SK-N-SH (cell line): ENCODE measurements at regions not wholly inside any gene's neighbourhood (a gene's known extent, or its start where the extent isn't known, plus 50 kb on each side); places are given as distances from the start of the nearest gene placed in this dataset.

Experiments
- CTCF ChIA-PET: fragments of 300-600, 350-600 bp; formaldehyde crosslinking; extraction: SDS; loops from one replicate; lab custom pipeline; 2021; lab: Yijun Ruan, JAX
- POLR2A ChIA-PET: fragments of 350-600 bp; sonication (Branson Sonifier 250); formaldehyde crosslinking; extraction: SDS; loops from one replicate; lab custom pipeline; 2020; ENCODE audit warnings: antibody characterized with exemption, inconsistent platforms; lab: Yijun Ruan, JAX
- DNase-seq: peaks from one replicate; pipeline ENCODE4 v3.0.0; 2012
- H2AFZ ChIP-seq: fragments of 200-600 bp; sonication (generic); 2 replicates; pipeline ENCODE4 v1.8.1; 2016; ENCODE audit warnings: antibody characterized with exemption, mild to moderate bottlenecking, low read depth
- H3F3A ChIP-seq: fragments of 200-600 bp; sonication (generic); replicated peaks from 2 replicates; pipeline ENCODE3; 2016; ENCODE audit warnings: antibody characterized with exemption, mild to moderate bottlenecking; ENCODE audit not compliant: insufficient read depth
- H3K27ac ChIP-seq, 2 experiments: fragments of 200-500 bp in 1 of 2; fragments of 200-600 bp in 1 of 2; sonication (Bioruptor generic) in 1 of 2; sonication (generic), shearing (Covaris generic) in 1 of 2; 2 replicates each; pipeline versions ENCODE4 v1.5.1 to v1.6.1; 2014 to 2016; ENCODE audit warnings: low read depth in 2 of 2, inconsistent platforms in 1 of 2, low read length in 1 of 2, mild to moderate bottlenecking in 1 of 2, mixed read lengths in 1 of 2
- H3K27me3 ChIP-seq: fragments of 200-600 bp; sonication (generic), shearing (Covaris generic); 2 replicates; pipeline ENCODE4 v1.6.1; 2016; ENCODE audit warnings: mixed run types; ENCODE audit not compliant: insufficient read depth
- H3K36me3 ChIP-seq, 2 experiments: fragments of 200-500 bp in 1 of 2; fragments of 200-600 bp in 1 of 2; sonication (Bioruptor generic) in 1 of 2; sonication (generic) in 1 of 2; replicated peaks in 1 of 2; 2 replicates each; pipeline versions ENCODE3 to v1.5.1; 2014 to 2016; ENCODE audit warnings: low read length in 1 of 2, mild to moderate bottlenecking in 1 of 2; ENCODE audit not compliant: insufficient read depth in 2 of 2, control insufficient read depth in 1 of 2
- H3K4me1 ChIP-seq, 2 experiments: fragments of 200-500 bp in 1 of 2; fragments of 200-600 bp in 1 of 2; sonication (Bioruptor generic) in 1 of 2; sonication (generic), shearing (Covaris generic) in 1 of 2; 2 replicates each; pipeline versions ENCODE4 v1.5.1 to v1.6.1; 2014 to 2016; ENCODE audit warnings: low read depth in 1 of 2, low read length in 1 of 2, mixed run types in 1 of 2; ENCODE audit not compliant: insufficient read depth in 2 of 2, control insufficient read depth in 1 of 2
- H3K4me2 ChIP-seq: fragments of 200-600 bp; sonication (generic), shearing (Covaris generic); 2 replicates; pipeline ENCODE4 v1.6.1; 2017; ENCODE audit warnings: mixed run types
- H3K4me3 ChIP-seq, 2 experiments: fragments of 200-500 bp in 1 of 2; fragments of 200-600 bp in 1 of 2; sonication (Bioruptor generic) in 1 of 2; sonication (generic), shearing (Covaris generic) in 1 of 2; 2 replicates each; pipeline versions ENCODE4 v1.5.1 to v1.8.1; 2014 to 2016; ENCODE audit warnings: low read depth in 2 of 2, inconsistent platforms in 1 of 2, low read length in 1 of 2, mild to moderate bottlenecking in 1 of 2, mixed read lengths in 1 of 2, moderate library complexity in 1 of 2
- H3K79me2 ChIP-seq: fragments of 200-600 bp; sonication (generic); 2 replicates; pipeline ENCODE4 v1.8.1; 2017; ENCODE audit warnings: mild to moderate bottlenecking; ENCODE audit not compliant: insufficient read depth
- H3K9ac ChIP-seq: fragments of 200-600 bp; sonication (generic); 2 replicates; pipeline ENCODE4 v1.6.1; 2017; ENCODE audit warnings: mixed run types
- H3K9me2 ChIP-seq: fragments of 200-600 bp; sonication (generic); 2 replicates; pipeline ENCODE4 v1.6.1; 2017; ENCODE audit warnings: mixed run types
- H3K9me3 ChIP-seq: fragments of 200-600 bp; sonication (generic); 2 replicates; pipeline ENCODE4 v1.6.1; 2017; ENCODE audit warnings: mixed run types, mild to moderate bottlenecking, moderate library complexity
- H4K20me1 ChIP-seq: fragments of 200-600 bp; sonication (generic); 2 replicates; pipeline ENCODE4 v1.6.1; 2017; ENCODE audit warnings: mild to moderate bottlenecking, mixed run types; ENCODE audit not compliant: insufficient read depth
- ELF1 ChIP-seq: IDR thresholded peaks from 2 replicates; pipeline ENCODE4 v1.4.0; 2012
- EP300 ChIP-seq, 2 experiments: IDR thresholded peaks; 2 replicates each; pipeline versions ENCODE4 v1.4.0 to v1.6.1; 2012; ENCODE audit warnings: borderline replicate concordance in 1 of 2, low read depth in 1 of 2, low read length in 1 of 2
- FOSL2 ChIP-seq: IDR thresholded peaks from 2 replicates; pipeline ENCODE4 v1.4.0; 2012; ENCODE audit warnings: low read depth, mild to moderate bottlenecking, moderate library complexity, borderline replicate concordance
- FOXJ3 ChIP-seq: sonication (generic); formaldehyde crosslinking; IDR thresholded peaks from 2 replicates; pipeline ENCODE4 v1.5.1; 2020; ENCODE audit warnings: mild to moderate bottlenecking, missing genetic modification reagents
- GATA2 ChIP-seq: sonication (generic); formaldehyde crosslinking; IDR thresholded peaks from 2 replicates; pipeline ENCODE4 v1.5.0; 2020; ENCODE audit warnings: mild to moderate bottlenecking, missing genetic modification reagents
- PBX3 ChIP-seq: IDR thresholded peaks from 2 replicates; pipeline ENCODE4; 2012
- RCOR1 ChIP-seq: fragments of 150-350 bp; IDR thresholded peaks from 2 replicates; pipeline ENCODE4 v1.6.1; 2017; ENCODE audit warnings: antibody characterized with exemption, low read length
- REST ChIP-seq: IDR thresholded peaks from 2 replicates; pipeline ENCODE4 v1.6.1; 2012; ENCODE audit warnings: mild to moderate bottlenecking, low read depth, low read length, moderate library complexity
- RXRA ChIP-seq: IDR thresholded peaks from 2 replicates; pipeline ENCODE4 v1.4.0; 2012; ENCODE audit warnings: low read depth, mild to moderate bottlenecking, borderline replicate concordance
- SIN3A ChIP-seq: IDR thresholded peaks from 2 replicates; pipeline ENCODE4 v1.6.1; 2012; ENCODE audit warnings: low read depth, mild to moderate bottlenecking, low read length, moderate library complexity, borderline replicate concordance
- SMC3 ChIP-seq: IDR thresholded peaks from 2 replicates; pipeline ENCODE4 v1.6.1; 2012; ENCODE audit warnings: low read depth, low read length, improper control_type of control experiment
- TCF12 ChIP-seq: IDR thresholded peaks from 2 replicates; pipeline ENCODE4 v1.4.0; 2012
- TEAD4 ChIP-seq: IDR thresholded peaks from 2 replicates; pipeline ENCODE4 v1.4.0; 2012; ENCODE audit warnings: mild to moderate bottlenecking, borderline replicate concordance; ENCODE audit not compliant: insufficient read depth
- USF1 ChIP-seq: IDR thresholded peaks from 2 replicates; pipeline ENCODE4 v1.4.0; 2012; ENCODE audit warnings: low read depth, borderline replicate concordance
- WGBS: methylation state at CpG from one replicate; pipeline ENCODE4 v1.1.6; 2017; ENCODE audit warnings: low lambda C conversion rate; 5-methylcytosine and 5-hydroxymethylcytosine counted together
- TF ChIP-seq, protein P1 (sequence below): IDR thresholded peaks from 2 replicates; pipeline ENCODE4 v1.4.0; 2012; ENCODE audit warnings: low read depth
- TF ChIP-seq, protein P2 (sequence below): fragments of 150-350 bp; IDR thresholded peaks from 2 replicates; pipeline ENCODE4 v1.6.1; 2017; ENCODE audit warnings: antibody characterized with exemption, low read length, low read depth, borderline replicate concordance

DNA sequence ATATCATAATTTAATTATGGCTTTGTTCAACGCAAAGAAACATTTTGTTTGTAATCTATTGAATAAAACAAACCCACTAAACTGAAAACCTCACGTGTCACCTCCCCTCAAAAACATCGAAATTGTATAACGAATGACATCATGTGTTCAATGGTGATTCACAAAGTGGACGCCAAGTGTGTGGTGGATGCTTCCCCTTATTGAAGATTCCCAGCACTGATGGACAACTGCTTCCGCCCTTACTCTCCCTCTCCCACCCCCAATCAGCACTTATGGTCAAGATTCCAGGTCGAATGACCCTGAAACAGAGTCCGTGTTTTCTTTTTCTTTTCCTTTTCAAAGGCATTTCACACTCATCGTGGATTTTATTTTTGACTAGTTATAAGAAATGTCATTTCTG lies 383.0 kb upstream of the SMIM21 start:
- POLR2A ChIA-PET: no interaction called here
- Histone ChIP-seq H3K9me2 (no peaks in the 10 kb centered on the region), H3K79me2 (no peaks in the 10 kb centered on the region), H3K9me3 (no peaks in the 10 kb centered on the region), H3K4me2 (no peak overlapping the region), H4K20me1 (no peaks in the 10 kb centered on the region), H3K36me3 (no peaks in the 10 kb centered on the region), H3K27me3 (no peaks in the 10 kb centered on the region), H3K9ac (no peak overlapping the region), H2AFZ (no peak overlapping the region), H3F3A (no peaks in the 10 kb centered on the region), H3K4me3 (no peak overlapping the region), H3K27ac (no peak overlapping the region), H3K4me1 (no peaks in the 10 kb centered on the region)
- TF ChIP-seq, protein P1, sequence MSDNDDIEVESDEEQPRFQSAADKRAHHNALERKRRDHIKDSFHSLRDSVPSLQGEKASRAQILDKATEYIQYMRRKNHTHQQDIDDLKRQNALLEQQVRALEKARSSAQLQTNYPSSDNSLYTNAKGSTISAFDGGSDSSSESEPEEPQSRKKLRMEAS: no peak
- TF ChIP-seq SMC3 (no peak), GATA2 (no peak), RXRA (no peak), TCF12 (no peak), RCOR1 (no peak), FOSL2 (no peak), TEAD4 (no peak), ELF1 (no peak), SIN3A (no peak), PBX3 (no peak), USF1 (no peak), FOXJ3 (CRISPR knock-in tag) (no peak), EP300 (IDR thresholded peaks at IDR 0.05; ENCODE audit: borderline replicate concordance in 1 of 2, low read depth in 1 of 2, low read length in 1 of 2) (no peak), REST (no peak)
- TF ChIP-seq, protein P2, sequence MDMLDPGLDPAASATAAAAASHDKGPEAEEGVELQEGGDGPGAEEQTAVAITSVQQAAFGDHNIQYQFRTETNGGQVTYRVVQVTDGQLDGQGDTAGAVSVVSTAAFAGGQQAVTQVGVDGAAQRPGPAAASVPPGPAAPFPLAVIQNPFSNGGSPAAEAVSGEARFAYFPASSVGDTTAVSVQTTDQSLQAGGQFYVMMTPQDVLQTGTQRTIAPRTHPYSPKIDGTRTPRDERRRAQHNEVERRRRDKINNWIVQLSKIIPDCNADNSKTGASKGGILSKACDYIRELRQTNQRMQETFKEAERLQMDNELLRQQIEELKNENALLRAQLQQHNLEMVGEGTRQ: no peak
- CTCF ChIA-PET: no interaction called here
- DNase-seq: no peak
- 32% methylated on average over 9 of the region's 9 CpGs for WGBS
